ENCODE measurements at regions not wholly inside any gene's neighbourhood (a gene's known extent, or its start where the extent isn't known, plus 50 kb on each side); places are given as distances from the start of the nearest gene placed in this dataset.

DNA sequence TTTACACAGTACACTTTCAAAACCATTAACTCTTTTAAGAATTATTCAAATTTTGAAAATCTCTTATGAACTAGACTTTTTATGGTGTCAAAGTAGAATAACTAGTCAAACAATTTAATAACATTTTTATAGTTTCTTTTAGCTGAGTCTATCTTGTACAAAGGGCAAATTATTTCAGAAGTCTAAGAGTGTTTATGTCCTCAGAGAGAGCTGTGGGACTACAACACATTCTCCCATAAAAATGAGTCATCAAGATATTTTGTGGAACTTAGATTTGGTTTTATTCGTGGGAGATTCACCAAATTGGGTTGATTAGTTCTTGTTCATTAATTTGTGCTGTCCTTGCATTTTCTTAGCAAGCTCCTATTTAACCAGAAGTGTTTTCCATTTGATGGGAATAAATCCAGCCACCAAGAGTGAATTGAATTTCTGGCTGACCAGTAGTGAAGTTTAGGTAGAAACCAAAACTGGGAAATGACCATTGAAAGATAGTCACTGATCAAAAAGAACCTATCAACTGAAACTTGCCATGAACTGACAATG lies 291.0 kb downstream of the DLEU7 start:
- no peak for DNase-seq
- Mint-ChIP-seq H3K27ac (no peak overlapping the region), H3K9me3 (peaks cover 2% of the 10 kb centered on the region), H3K27me3 (peaks cover 3% of the 10 kb centered on the region), H3K36me3 (ENCODE audit: low read depth) (no peaks in the 10 kb centered on the region), H3K4me3 (no peak overlapping the region), H3K4me1 (ENCODE audit: low read depth) (no peaks in the 10 kb centered on the region)
- no peak for ATAC-seq
- ChIA-PET CTCF (interaction anchor here (0.8 to 1.2 kb wide), 3 partner anchors 62 to 497 kb away, joined by 3 read pairs; no protein-coding TSS in a partner anchor), POLR2A (no interaction called here)
- intact Hi-C loops (cut with micrococcal nuclease) = no loop called here
- TF ChIP-seq, protein P1, sequence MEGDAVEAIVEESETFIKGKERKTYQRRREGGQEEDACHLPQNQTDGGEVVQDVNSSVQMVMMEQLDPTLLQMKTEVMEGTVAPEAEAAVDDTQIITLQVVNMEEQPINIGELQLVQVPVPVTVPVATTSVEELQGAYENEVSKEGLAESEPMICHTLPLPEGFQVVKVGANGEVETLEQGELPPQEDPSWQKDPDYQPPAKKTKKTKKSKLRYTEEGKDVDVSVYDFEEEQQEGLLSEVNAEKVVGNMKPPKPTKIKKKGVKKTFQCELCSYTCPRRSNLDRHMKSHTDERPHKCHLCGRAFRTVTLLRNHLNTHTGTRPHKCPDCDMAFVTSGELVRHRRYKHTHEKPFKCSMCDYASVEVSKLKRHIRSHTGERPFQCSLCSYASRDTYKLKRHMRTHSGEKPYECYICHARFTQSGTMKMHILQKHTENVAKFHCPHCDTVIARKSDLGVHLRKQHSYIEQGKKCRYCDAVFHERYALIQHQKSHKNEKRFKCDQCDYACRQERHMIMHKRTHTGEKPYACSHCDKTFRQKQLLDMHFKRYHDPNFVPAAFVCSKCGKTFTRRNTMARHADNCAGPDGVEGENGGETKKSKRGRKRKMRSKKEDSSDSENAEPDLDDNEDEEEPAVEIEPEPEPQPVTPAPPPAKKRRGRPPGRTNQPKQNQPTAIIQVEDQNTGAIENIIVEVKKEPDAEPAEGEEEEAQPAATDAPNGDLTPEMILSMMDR (IDR thresholded peaks at IDR 0.05) = no peak

GRCh38 chr13:50561739-50562138 lies 281.8 kb downstream of the DLEU7 start:
- DNase-seq = no peak
- no peak for ATAC-seq
- Mint-ChIP-seq H3K4me1 (ENCODE audit: low read depth) (no peaks in the 10 kb centered on the region), H3K4me3 (no peak overlapping the region), H3K9me3 (peaks cover 2% of the 10 kb centered on the region), H3K36me3 (ENCODE audit: low read depth) (no peaks in the 10 kb centered on the region), H3K27me3 (peaks cover 3% of the 10 kb centered on the region), H3K27ac (no peak overlapping the region)
- intact Hi-C loops (cut with micrococcal nuclease) = no loop called here
- TF ChIP-seq, protein P1 (IDR thresholded peaks at IDR 0.05) = no peak
- POLR2A ChIA-PET = no interaction called here
- CTCF ChIA-PET = no interaction called here

- no peaks in the 10 kb centered on the region for H3K36me3 Mint-ChIP-seq (ENCODE audit: low read depth)
- DNase-seq (no peak), ATAC-seq (no peak)
- H3K4me1 Mint-ChIP-seq (ENCODE audit: low read depth) = no peaks in the 10 kb centered on the region
- H3K27ac Mint-ChIP-seq = no peak overlapping the region
- ChIA-PET POLR2A (no interaction called here), CTCF (interaction anchor here (0.8 to 1.1 kb wide), 2 partner anchors 9 to 31 kb away, joined by 3 read pairs; no protein-coding TSS in a partner anchor)
- H3K27me3 Mint-ChIP-seq = no peaks in the 10 kb centered on the region
- intact Hi-C loops (cut with micrococcal nuclease) = no loop called here
- peaks cover 12% of the 10 kb centered on the region for H3K9me3 Mint-ChIP-seq
- TF ChIP-seq, protein P1 (IDR thresholded peaks at IDR 0.05) = no peak
- no peak overlapping the region for H3K4me3 Mint-ChIP-seq
Observed at GRCh38 chr13:50566646-50567045, 276.8 kb downstream of the DLEU7 start.

DNA sequence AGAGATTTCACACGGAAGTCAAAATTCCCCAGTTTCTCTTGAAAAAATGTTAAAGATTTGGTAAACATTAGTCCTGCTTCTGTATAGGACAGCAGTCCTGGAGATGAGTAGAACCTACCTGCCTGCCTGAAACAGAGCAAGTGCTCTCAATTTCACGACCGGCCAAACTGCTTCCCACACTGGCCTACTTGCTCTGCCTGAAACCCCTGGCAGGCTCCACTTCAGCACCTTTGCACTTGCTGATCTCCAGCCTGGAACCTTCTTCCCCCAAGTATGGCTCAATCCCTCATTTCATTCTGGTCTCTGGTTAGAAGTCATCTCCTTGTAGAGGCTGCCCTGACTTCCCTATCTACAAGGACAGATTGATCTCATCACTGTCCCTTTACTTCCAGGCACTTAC lies 271.4 kb downstream of the DLEU7 start:
- intact Hi-C loops (cut with micrococcal nuclease) = no loop called here
- no peaks in the 10 kb centered on the region for H3K36me3 Mint-ChIP-seq (ENCODE audit: low read depth)
- TF ChIP-seq, protein P1 (IDR thresholded peaks at IDR 0.05) = no peak
- no peak overlapping the region for H3K27ac Mint-ChIP-seq
- H3K4me3 Mint-ChIP-seq = no peak overlapping the region
- no peak for ATAC-seq
- H3K9me3 Mint-ChIP-seq = peaks cover 8% of the 10 kb centered on the region
- peaks cover 3% of the 10 kb centered on the region for H3K4me1 Mint-ChIP-seq (ENCODE audit: low read depth)
- no peak for DNase-seq
- CTCF ChIA-PET = no interaction called here
- no peaks in the 10 kb centered on the region for H3K27me3 Mint-ChIP-seq
- POLR2A ChIA-PET = no interaction called here

GRCh38 chr13:50573066-50573465 lies 270.4 kb downstream of the DLEU7 start:
- no peak overlapping the region for H3K4me3 Mint-ChIP-seq
- H3K27me3 Mint-ChIP-seq = no peaks in the 10 kb centered on the region
- ATAC-seq = no peak
- CTCF ChIA-PET = no interaction called here
- intact Hi-C loops (cut with micrococcal nuclease) = no loop called here
- peaks cover 3% of the 10 kb centered on the region for H3K9me3 Mint-ChIP-seq
- POLR2A ChIA-PET = no interaction called here
- no peaks in the 10 kb centered on the region for H3K36me3 Mint-ChIP-seq (ENCODE audit: low read depth)
- TF ChIP-seq, protein P1 (IDR thresholded peaks at IDR 0.05) = no peak
- no peak overlapping the region for H3K27ac Mint-ChIP-seq
- no peak for DNase-seq
- peaks cover 3% of the 10 kb centered on the region for H3K4me1 Mint-ChIP-seq (ENCODE audit: low read depth)
